Activated CD4-positive, alpha-beta memory T cell treated with anti-CD3 and anti-CD28 coated beads, Interleukin-2, amount 10 ng/mL, durations not matched to agents 7 days and 5 days (primary cell): ENCODE measurements at regions not wholly inside any gene's neighbourhood (a gene's known extent, or its start where the extent isn't known, plus 50 kb on each side); places are given as distances from the start of the nearest gene placed in this dataset.

ENCODE experiments used
- CTCF ChIA-PET: fragments of 350-600 bp; sonication (Branson Sonifier 250); formaldehyde crosslinking; loops from one replicate; lab custom pipeline; 2021; ENCODE audit warnings: antibody characterized with exemption, inconsistent platforms; lab: Charles Lee
- POLR2A ChIA-PET: fragments of 350-600 bp; sonication (Branson Sonifier 250); formaldehyde crosslinking; loops from one replicate; lab custom pipeline; 2021; ENCODE audit warnings: antibody characterized with exemption; lab: Charles Lee
- DNase-seq: peaks from one replicate; pipeline ENCODE4 v3.0.0-alpha.2; 2020
- H3K27ac Mint-ChIP-seq: one replicate; pipeline ENCODE4 v1.8.0; 2021; ENCODE audit warnings: mild to moderate bottlenecking, mixed read lengths
- H3K27me3 Mint-ChIP-seq: one replicate; pipeline ENCODE4 v1.8.0; 2021; ENCODE audit warnings: mixed read lengths
- H3K36me3 Mint-ChIP-seq: one replicate; pipeline ENCODE4 v1.8.0; 2021; ENCODE audit warnings: low read depth, mixed read lengths
- H3K4me1 Mint-ChIP-seq: one replicate; pipeline ENCODE4 v1.8.0; 2021; ENCODE audit warnings: mixed read lengths
- H3K4me3 Mint-ChIP-seq: one replicate; pipeline ENCODE4 v1.8.0; 2021; ENCODE audit warnings: mild to moderate bottlenecking, mixed read lengths
- H3K9me3 Mint-ChIP-seq: one replicate; pipeline ENCODE4 v1.8.0; 2021; ENCODE audit warnings: mixed read lengths

DNA sequence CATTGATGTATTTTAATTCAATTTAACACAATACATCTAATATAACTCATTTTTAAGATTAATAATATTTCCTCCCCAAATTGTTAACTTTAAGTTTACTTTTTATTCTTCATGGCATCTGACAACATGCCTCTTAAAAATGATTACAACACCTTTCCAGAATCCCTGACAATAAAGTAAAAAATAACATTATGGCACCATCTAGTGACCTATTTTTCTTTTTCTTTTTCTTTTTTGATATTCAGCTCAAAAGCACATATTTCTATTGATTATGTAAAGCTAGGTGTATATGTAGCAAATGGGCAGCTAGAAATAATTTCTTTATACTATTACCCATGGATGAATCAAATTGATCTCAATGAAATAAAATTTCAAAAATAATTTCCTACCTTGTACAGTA is 834.3 kb upstream of the CDH8 start:
- DNase-seq = no peak
- no peak overlapping the region for H3K4me3 Mint-ChIP-seq
- no peaks in the 10 kb centered on the region for H3K4me1 Mint-ChIP-seq
- H3K27ac Mint-ChIP-seq = no peak overlapping the region
- H3K36me3 Mint-ChIP-seq = no peaks in the 10 kb centered on the region
- ChIA-PET CTCF (no interaction called here), POLR2A (no interaction called here)
- peaks cover 5% of the 10 kb centered on the region for H3K9me3 Mint-ChIP-seq
- H3K27me3 Mint-ChIP-seq = no peaks in the 10 kb centered on the region

GRCh38 chr16:62869837-62870236 is 833.6 kb upstream of the CDH8 start:
- Mint-ChIP-seq H3K4me1 (no peaks in the 10 kb centered on the region), H3K36me3 (no peaks in the 10 kb centered on the region), H3K27me3 (no peaks in the 10 kb centered on the region)

DNA sequence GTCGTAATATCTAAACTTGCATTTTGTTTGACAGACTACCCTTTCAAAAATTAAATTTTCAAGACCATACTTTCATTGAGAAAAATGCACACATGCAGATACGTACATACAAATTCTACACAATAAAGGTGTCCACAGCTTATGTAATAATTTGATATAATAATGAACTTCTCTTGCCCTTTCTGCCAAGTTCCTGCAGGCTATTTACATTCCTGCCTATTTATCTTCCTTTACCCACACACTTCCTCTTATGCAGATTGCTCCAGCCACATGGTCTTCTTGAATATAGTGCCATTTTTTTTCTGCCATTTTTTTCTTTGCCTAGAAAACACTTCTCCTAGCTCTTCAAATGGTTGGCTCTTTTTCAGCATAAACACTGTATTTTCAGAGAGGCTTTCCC is 826.9 kb upstream of the CDH8 start:
- Mint-ChIP-seq H3K4me3 (no peak overlapping the region), H3K27me3 (no peaks in the 10 kb centered on the region), H3K4me1 (no peaks in the 10 kb centered on the region), H3K27ac (no peak overlapping the region), H3K9me3 (peaks cover 17% of the 10 kb centered on the region), H3K36me3 (no peaks in the 10 kb centered on the region)
- DNase-seq = no peak
- ChIA-PET CTCF (no interaction called here), POLR2A (no interaction called here)

More at GRCh38 chr16:62869837-62870236, 833.6 kb upstream of the CDH8 start:
- DNase-seq = no peak
- Mint-ChIP-seq H3K9me3 (peaks cover 5% of the 10 kb centered on the region), H3K27ac (no peak overlapping the region), H3K4me3 (no peak overlapping the region)
- ChIA-PET POLR2A (no interaction called here), CTCF (no interaction called here)

DNA sequence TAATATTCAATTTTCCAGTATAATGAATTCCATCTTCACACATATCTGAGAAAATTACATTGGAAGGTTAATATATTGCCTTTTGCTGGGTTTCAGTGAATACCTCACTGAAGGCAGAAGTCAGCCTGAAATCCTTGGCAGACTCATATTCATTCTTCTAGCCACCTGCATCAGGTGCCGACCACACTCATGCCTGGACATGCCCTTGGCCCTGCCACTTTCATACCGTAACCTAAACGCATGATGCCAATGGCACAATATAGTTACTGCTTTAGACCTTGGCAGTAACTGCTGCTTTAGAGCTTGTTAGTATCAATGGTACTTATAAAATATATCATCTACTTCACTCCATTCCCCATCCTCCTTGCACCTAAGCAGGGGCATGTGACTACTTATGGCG is 817.6 kb upstream of the CDH8 start:
- no peak overlapping the region for H3K27ac Mint-ChIP-seq
- POLR2A ChIA-PET = no interaction called here
- peaks cover 8% of the 10 kb centered on the region for H3K9me3 Mint-ChIP-seq
- CTCF ChIA-PET = no interaction called here
- no peaks in the 10 kb centered on the region for H3K4me1 Mint-ChIP-seq
- H3K4me3 Mint-ChIP-seq = no peak overlapping the region
- no peaks in the 10 kb centered on the region for H3K27me3 Mint-ChIP-seq
- H3K36me3 Mint-ChIP-seq = no peaks in the 10 kb centered on the region
- no peak for DNase-seq

DNA sequence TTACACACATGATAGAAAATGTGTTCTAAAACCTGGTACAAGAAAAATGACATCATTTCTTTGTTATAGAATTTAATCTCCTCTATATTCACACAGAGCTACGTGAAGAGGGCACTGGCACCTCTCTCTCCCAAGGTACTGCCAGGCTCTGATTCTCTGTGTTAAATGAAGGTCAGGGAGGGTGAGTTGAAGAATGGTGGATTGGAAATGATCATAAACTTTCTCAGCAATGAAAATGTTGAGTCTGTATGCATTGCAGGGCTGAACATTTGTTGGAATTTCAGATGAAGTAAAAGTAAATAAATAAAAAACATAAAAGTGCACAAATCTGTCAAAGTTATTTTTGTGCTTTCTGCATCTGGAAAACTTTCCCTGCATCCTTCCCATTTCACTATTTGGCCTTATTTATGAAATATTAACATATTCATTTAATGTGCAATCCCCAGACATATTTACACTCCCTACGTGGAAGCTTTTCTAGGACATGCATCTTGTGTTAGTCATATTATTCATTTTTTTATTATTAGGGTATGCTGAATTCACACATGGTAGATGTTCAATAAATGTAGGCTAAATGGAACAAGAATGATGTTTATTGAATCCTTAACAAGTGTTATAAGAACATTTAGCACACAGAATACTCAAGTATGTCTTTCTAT is 810.3 kb upstream of the CDH8 start:
- H3K27me3 Mint-ChIP-seq = no peaks in the 10 kb centered on the region
- DNase-seq = no peak
- H3K27ac Mint-ChIP-seq = no peak overlapping the region
- no peaks in the 10 kb centered on the region for H3K4me1 Mint-ChIP-seq
- ChIA-PET POLR2A (no interaction called here), CTCF (no interaction called here)
- H3K9me3 Mint-ChIP-seq = peaks cover 12% of the 10 kb centered on the region
- no peaks in the 10 kb centered on the region for H3K36me3 Mint-ChIP-seq
- no peak overlapping the region for H3K4me3 Mint-ChIP-seq

DNA sequence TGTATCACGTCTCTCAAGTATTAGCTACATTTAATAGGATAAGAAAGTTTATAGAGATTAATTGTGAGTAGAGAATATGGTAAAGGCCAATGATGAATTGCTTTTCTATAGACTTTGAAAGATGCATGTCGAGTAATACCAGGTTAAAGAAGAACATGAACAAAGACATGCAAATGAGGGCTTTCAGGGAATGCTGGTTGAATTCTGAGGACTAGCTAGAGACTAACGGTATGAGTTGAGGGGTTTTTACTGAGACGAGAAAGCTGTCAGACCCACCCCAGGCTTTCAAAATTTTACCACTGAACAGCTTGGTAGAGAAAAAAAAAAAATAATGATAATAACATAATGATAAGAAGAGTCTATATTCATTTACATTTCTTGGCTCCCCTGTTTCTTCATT is 796.0 kb upstream of the CDH8 start:
- Mint-ChIP-seq H3K9me3 (peaks cover 14% of the 10 kb centered on the region), H3K27me3 (no peaks in the 10 kb centered on the region), H3K4me3 (no peak overlapping the region), H3K4me1 (no peaks in the 10 kb centered on the region), H3K27ac (no peak overlapping the region), H3K36me3 (no peaks in the 10 kb centered on the region)
- DNase-seq = no peak
- CTCF ChIA-PET = no interaction called here
- POLR2A ChIA-PET = no interaction called here

- no peak for DNase-seq
- H3K27ac Mint-ChIP-seq = no peak overlapping the region
- no peak overlapping the region for H3K4me3 Mint-ChIP-seq
- no peaks in the 10 kb centered on the region for H3K4me1 Mint-ChIP-seq
- peaks cover 14% of the 10 kb centered on the region for H3K9me3 Mint-ChIP-seq
- no peaks in the 10 kb centered on the region for H3K36me3 Mint-ChIP-seq
- CTCF ChIA-PET = no interaction called here
- POLR2A ChIA-PET = no interaction called here
- no peaks in the 10 kb centered on the region for H3K27me3 Mint-ChIP-seq
Observed at GRCh38 chr16:62831235-62831850, 795.1 kb upstream of the CDH8 start.

DNA sequence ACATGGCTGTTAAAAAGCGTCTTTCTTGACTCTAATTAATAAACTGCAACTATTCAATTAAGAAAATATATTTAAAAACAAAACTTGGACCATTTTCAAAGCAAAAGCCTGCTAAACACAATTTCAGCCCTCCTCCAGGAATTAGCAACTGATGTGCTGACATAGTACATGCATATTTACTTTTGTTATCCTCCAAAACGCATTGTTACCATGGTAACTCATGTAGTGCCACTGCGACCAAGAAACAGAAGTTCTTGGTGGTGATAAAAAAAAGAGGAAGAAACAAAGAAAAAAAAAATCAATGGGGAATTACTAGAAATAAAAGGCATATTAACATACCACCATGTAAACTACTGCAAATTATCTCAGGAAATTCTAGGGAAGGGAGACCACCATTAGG is 793.4 kb upstream of the CDH8 start:
- Mint-ChIP-seq H3K4me1 (no peaks in the 10 kb centered on the region), H3K4me3 (no peak overlapping the region), H3K36me3 (no peaks in the 10 kb centered on the region), H3K27ac (no peak overlapping the region), H3K27me3 (no peaks in the 10 kb centered on the region), H3K9me3 (peaks cover 14% of the 10 kb centered on the region)
- ChIA-PET POLR2A (no interaction called here), CTCF (no interaction called here)
- no peak for DNase-seq

DNA sequence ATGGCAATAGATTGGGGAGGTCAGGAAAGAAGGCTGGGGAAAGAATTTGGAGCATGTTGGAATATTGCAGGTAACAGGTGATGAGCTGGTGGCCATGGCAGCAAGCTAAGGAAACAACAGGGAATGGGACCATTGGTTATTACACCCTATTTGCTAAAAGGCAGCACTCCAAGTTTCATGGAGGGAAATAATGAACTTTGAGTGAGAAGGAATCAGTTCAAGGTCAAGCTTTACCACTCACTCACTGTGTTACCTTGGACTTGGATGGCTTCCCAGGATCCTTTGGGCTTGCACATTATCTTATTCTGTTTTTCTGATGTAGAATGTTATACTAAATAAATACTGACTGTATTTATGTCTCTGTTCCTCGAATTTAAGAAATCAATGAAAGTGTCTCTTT is 792.8 kb upstream of the CDH8 start:
- Mint-ChIP-seq H3K4me1 (no peaks in the 10 kb centered on the region), H3K36me3 (no peaks in the 10 kb centered on the region), H3K27ac (no peak overlapping the region), H3K4me3 (no peak overlapping the region), H3K27me3 (no peaks in the 10 kb centered on the region), H3K9me3 (peaks cover 19% of the 10 kb centered on the region)
- ChIA-PET CTCF (no interaction called here), POLR2A (no interaction called here)
- DNase-seq = no peak

- H3K9me3 Mint-ChIP-seq = peaks cover 22% of the 10 kb centered on the region
- no peaks in the 10 kb centered on the region for H3K27me3 Mint-ChIP-seq
- no peaks in the 10 kb centered on the region for H3K36me3 Mint-ChIP-seq
- CTCF ChIA-PET = no interaction called here
- POLR2A ChIA-PET = no interaction called here
- no peaks in the 10 kb centered on the region for H3K4me1 Mint-ChIP-seq
- DNase-seq = no peak
- no peak overlapping the region for H3K27ac Mint-ChIP-seq
- H3K4me3 Mint-ChIP-seq = no peak overlapping the region
Observed at GRCh38 chr16:62821824-62822223, 785.6 kb upstream of the CDH8 start.

DNA sequence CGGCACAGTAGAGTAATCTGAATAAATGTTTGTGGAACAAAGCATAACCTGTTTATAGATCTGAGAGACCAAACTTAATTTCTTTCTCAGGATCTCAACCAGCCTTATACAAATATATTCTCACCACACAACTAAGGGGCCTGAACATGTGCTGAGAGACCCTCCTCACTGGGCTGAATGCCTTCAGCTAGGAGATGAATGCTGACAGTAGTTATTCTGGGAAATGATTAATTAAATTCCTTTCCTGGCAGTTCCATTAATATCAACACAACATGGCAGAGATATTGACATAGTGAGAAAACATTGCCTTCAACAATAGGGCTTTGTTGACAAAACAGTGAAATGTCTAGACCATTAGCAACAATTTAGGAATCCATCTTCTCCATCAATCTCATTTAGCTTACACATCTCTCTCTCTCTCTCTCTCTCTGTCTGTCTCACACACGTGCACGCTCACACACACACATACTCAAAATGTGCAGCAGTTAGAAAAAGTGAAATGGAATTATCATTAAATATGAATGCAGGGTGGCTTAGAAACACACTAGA is 780.8 kb upstream of the CDH8 start:
- CTCF ChIA-PET = no interaction called here
- POLR2A ChIA-PET = no interaction called here
- Mint-ChIP-seq H3K4me1 (no peaks in the 10 kb centered on the region), H3K27me3 (no peaks in the 10 kb centered on the region), H3K36me3 (no peaks in the 10 kb centered on the region), H3K9me3 (peaks cover 18% of the 10 kb centered on the region), H3K27ac (no peak overlapping the region), H3K4me3 (no peak overlapping the region)
- DNase-seq = no peak

DNA sequence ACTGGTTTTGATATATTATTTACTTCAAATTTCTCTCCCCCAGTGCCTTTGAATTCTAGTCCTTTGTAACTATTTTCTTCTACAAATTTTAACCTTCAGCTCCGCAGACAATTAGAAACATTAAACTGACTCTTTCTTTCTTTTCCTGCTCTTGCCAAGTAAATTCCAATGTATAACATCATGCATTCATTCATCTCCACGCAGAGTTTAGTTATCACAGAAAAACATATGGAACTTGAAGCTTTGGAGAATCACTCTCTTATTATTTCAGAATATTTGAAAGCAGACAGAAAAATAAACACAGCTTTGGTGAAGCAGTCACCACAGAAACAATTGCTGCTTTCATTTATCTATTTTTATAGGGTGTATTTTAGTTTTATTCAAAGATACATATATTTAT is 778.7 kb upstream of the CDH8 start:
- CTCF ChIA-PET = no interaction called here
- no peaks in the 10 kb centered on the region for H3K36me3 Mint-ChIP-seq
- no peak for DNase-seq
- POLR2A ChIA-PET = no interaction called here
- H3K27ac Mint-ChIP-seq = no peak overlapping the region
- H3K27me3 Mint-ChIP-seq = no peaks in the 10 kb centered on the region
- no peaks in the 10 kb centered on the region for H3K4me1 Mint-ChIP-seq
- no peak overlapping the region for H3K4me3 Mint-ChIP-seq
- peaks cover 17% of the 10 kb centered on the region for H3K9me3 Mint-ChIP-seq

DNA sequence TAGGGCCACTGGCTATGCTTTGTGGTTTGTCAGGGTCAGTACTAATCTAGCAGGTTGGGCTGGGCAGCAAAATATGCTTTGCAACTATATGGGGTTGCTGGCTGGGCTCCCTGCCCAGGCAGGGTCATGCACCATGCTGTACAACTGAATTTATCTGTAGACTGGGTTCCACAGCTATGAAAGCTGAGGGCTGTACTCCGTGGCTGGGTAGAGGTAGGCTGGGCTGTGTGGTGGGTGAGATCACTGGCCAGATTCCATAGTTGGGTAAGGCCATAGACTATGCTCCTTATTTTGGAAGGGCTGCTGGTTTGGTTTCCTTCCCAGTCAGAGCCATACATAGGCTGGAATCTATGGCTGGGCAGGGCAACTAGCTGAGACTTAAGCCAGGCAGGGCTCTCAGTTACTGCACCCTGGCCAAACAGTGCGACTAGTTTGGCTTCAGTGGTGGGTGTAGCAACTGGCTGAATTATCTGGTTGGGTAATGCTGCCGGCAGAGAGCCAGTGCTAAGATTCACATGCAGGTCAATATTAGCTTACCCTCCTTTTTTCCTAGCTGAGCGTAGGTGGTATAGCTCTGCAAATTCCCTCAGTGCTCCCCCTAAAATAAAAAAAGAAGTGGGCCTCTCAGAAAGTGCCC is 769.1 kb upstream of the CDH8 start:
- Mint-ChIP-seq H3K9me3 (peaks cover 12% of the 10 kb centered on the region), H3K36me3 (no peaks in the 10 kb centered on the region), H3K4me1 (no peaks in the 10 kb centered on the region), H3K27me3 (no peaks in the 10 kb centered on the region), H3K4me3 (no peak overlapping the region), H3K27ac (no peak overlapping the region)
- CTCF ChIA-PET = no interaction called here
- no peak for DNase-seq
- POLR2A ChIA-PET = no interaction called here

DNA sequence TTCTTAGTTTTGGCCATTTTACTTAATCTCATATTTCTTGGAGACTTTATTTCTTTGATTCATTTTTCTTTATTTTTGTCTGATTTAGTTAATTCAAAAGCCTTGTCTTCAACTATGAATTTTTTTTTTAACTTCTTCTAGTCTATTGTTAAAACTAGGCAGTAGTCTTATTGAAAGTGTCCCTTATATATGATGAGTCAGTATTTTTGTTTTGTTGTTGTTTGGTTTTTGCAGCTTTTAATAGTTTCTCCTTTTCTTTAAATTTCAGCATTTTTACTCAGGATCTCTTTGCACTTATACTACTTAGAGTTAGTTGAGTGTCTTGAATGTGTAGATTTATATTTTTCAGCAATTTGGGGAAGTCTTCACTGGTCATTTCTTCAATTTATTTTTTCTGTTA is 758.5 kb upstream of the CDH8 start:
- ChIA-PET CTCF (no interaction called here), POLR2A (no interaction called here)
- Mint-ChIP-seq H3K9me3 (peaks cover 39% of the 10 kb centered on the region), H3K27me3 (no peaks in the 10 kb centered on the region), H3K27ac (no peak overlapping the region), H3K4me3 (no peak overlapping the region), H3K36me3 (no peaks in the 10 kb centered on the region), H3K4me1 (no peaks in the 10 kb centered on the region)
- DNase-seq = no peak
